ENCODE measurements at regions not wholly inside any gene's neighbourhood (a gene's known extent, or its start where the extent isn't known, plus 50 kb on each side); places are given as distances from the start of the nearest gene placed in this dataset.

DNA sequence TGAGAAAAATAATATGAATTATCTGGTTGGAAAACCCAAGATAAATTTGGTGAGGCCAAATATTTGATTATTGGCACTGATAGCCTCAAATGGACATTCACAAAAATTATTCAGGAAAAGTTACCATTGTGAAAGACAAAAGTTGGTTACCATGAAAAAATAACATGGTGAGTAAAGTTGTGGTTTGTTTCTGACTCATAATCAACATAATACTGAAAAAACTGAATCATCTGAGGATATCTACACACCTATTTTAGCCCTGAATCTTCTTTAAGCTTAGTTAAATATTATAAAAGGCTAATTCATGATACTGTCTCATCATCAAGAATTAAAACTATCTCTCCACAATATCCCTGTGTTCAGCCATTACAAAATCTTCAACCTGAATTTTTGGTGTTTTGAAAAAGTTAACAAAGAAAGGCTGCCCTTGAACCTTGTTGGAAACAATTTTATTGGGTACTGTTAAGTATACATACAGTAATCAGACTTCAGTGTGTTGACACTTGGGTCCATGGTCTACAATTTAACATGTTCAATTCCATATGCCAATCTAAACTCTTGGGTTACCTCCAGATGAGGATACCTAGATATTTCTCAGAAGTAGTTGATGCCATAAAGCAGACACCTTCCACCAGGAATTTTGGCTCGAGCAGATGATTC, 607.5 kb upstream of the SLC39A10 start:
- no peak for DNase-seq (ENCODE audit: low spot score)

DNA sequence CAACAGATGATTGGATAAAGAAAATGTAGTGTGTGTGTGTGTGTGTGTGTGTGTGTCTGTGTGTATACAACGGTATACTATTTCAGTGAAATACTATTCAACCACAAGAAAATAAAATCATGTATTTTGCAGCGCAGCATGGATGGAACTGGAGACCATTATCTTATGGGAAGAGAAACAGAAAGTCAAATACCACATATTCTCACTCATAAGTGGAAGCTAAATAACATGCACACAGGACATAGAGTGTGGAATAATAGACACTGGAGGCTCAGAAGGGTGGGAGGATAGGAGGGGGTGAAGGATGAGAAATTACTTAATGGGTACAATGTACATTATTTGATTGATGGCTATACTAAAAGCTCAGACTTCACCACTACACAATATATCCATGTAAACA, 609.1 kb upstream of the SLC39A10 start:
- DNase-seq (ENCODE audit: low spot score): no peak

DNA sequence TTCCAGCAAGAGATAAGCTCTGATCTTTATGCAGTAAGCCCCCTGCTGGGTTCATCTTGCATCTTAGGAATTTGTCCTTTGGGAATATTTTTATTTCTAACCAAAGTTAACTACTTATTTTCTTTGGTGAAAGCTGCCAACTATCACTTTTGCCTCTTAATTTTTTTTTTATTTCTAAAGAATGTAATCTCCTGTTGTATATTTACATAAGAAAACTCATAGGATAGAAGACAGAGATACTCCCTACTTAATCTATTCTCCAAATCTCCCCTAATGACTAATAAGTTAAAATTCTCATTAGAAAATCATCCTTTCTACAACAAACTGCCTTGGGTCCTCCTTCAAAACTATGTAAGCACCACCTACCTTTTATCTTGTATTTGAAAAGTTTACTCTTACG, 612.2 kb upstream of the SLC39A10 start:
- no peak for DNase-seq (ENCODE audit: low spot score)

DNA sequence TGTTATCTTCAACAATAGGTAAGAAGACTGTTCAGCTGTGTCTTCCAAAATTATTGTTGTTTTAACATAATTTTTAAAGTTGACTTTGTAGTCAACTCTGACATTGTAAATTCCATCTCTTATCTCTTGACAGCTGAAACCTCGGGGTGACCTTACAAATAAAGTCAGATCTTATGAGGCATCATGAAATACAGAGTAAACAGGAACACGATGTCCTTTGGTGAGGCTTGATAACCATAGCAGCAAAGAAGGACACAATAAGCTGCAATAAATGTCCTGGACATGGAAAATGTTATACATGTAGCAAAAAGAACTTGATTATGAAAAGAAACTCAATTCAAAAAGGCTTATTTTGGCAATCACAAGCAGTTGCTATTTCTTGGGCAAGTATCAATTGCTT, 618.9 kb upstream of the SLC39A10 start:
- DNase-seq (ENCODE audit: low spot score): no peak

DNA sequence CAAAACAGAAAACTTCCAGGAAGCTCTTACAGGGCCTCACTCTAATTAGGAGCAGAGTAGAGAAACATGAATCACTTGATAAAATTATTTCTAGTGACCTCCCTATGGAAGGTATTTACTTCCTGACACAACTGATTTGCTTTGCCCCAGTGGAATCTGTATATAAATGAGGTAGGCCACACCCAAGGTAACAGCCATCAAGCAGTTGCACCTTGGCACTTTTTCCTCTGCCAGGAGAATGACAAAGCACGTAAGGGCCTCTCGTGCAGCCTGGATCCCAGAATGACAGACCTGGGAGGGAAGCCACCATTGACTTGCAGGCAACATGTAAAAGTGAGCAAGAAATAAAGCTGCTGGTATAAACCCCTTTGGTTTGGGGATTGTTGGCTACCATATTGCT, 620.0 kb upstream of the SLC39A10 start:
- DNase-seq (ENCODE audit: low spot score): no peak

DNA sequence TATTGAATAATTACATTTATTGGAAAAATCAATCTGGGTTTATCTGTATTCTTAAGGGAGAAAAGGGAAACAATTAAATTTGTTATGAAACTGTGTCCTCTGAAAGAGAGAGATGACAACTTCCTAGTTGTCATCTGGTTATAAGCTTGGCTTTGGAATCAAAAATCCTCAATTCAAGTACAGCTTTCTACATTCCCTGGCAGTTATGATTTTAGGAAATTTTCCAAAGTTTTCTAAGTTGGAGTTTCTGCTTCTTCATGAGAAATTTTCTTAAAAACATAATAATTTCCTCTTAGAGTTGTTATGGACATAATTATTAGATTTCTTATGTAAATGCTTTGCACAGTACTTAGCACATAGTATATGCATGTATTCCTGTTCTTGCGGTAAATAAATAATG, 625.6 kb upstream of the SLC39A10 start:
- no peak for DNase-seq (ENCODE audit: low spot score)

DNA sequence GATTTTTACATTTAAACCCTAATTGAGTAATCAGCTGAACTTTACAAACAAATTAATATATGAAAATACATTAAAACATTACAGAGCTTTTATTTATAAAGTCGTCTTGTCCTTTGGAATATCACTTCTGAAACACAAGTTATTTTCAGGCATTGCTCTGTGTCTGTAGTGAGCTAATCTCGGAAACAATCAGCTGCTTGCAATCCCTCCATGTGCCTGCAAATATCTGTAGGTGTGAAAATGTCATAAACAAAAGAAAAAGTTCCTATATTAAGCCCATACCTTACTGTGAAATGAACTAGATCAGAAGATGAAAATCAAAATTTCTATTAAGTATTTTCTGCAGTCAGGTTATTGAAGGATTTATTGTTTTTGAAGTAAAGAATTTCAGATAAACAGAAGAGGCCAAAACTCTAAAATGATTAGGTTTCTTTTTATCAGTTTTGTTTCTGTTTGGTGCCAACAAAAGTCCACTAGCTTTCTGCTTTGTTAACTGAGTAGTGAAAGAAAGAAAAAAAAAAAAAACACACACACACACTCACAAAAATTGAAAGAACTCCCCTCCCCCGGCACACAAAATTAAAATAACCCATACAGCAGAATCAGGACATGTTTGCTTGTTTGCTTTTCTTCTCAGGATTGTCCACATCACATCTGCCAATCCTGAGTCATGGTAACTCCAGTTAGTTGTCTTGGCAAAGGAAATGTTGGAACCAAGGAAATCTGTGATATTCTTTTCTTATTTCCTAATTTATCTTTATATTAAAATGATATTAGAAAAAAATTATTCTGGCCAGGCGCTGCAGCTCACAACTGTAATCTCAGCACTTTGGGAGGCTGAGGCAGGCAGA, 627.0 kb upstream of the SLC39A10 start:
- DNase-seq (ENCODE audit: low spot score): no peak

DNA sequence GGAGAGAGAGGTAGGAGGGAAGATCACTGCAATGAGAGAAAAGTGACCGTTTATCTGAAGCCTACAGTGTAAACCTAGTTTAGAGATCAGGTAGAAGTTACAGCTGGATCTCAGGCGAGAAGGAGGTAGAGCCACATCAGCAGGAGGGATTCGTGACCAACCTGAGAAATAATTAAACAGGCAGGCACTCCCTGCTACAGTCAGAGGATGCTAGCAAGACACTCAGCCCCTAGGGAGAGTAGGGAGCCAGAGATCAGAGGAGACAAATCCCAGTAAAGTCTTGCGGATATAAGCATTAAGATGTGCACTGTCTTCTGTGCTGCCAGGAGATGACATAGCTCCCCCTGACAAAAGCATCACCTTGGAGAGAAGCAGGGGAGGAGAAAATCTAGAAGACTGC, 629.1 kb upstream of the SLC39A10 start:
- no peak for DNase-seq (ENCODE audit: low spot score)

DNA sequence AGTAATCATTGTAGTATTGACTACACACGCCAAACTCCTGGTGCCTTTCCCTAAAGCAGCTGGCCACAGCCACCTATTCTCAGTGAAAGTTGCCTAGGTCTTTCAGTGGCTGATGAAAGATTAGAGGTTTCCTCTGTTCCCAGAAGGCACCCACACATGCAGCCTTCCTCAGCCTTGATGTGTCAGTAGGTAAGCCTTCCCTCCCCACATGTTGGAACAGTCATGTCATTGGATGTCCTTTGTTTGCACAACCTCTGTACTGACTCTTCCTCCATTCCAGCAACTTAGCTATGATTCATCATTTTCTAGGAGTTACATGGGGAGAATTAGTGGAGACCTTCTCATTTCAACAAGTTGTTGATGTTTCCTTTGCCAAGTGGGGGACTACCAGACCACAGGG, 630.8 kb upstream of the SLC39A10 start:
- DNase-seq (ENCODE audit: low spot score): no peak

DNA sequence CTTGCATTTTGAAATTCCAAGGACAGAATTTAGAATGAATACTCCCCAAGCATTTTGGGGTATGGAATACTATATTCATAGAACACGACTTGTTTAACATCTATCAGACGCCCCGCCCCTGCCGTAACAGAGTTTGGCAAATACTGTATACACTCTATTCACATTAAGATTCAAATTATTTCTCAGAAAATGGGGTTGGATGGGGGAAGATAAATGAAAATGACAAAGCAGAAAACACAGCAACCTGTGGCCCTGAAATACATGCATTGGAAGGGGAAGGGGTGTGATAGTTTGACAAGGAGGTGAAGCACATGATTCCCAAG, 634.6 kb upstream of the SLC39A10 start:
- DNase-seq (ENCODE audit: low spot score): no peak

DNA sequence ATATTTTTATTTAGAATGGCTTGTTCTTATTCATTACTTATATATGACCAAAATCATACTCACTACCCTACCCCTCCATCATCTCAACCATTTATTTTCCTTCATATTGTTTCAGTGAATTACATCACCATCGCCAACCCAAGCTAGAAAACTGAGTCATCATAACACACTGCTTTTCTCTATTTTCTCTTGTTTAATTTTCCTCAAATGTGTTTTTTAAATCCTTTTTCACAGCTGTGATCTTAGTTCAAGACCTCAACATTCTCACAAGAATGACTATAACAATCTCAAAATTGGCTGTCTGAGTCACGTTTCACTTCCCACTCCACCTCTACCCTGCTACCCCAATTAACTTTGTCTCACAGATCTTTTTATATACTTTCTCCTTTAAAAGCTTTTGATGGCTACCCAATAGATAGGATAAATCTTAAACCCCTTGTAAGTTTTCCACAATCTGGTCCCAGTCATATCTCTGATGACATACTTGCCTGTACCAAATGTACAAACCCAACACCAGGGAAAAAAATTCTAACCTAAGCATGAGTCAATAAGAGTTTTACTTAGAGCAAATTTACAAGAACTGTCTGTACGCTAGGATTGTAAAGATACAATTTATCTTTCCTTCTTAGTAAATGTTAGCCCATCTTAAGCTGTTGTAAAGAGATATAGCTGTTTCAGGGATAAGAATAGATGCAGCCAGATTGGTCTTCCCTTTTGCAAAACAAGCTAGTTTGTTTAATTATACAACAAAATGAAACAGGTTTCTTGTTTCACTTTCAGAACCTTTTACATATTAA, 635.1 kb upstream of the SLC39A10 start:
- no peak for DNase-seq (ENCODE audit: low spot score)

DNA sequence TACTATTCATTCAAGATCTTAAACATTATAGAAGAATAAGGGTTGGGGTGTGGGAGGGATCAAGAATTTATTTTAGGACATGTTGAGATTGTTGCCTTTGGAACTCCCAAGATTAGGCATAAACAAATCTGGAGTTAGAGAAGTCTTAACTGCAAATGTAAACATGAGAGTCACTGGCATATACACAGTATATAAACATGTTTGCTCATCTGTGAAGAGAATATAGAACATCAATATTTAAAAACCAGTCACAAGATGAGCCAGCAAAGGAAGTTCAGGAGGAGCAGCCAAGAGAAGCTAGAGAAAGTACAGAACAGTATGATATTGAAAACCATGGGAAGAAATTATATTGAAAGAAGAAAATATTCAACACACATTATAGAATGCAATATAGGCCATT, 638.6 kb upstream of the SLC39A10 start:
- DNase-seq (ENCODE audit: low spot score): no peak

DNA sequence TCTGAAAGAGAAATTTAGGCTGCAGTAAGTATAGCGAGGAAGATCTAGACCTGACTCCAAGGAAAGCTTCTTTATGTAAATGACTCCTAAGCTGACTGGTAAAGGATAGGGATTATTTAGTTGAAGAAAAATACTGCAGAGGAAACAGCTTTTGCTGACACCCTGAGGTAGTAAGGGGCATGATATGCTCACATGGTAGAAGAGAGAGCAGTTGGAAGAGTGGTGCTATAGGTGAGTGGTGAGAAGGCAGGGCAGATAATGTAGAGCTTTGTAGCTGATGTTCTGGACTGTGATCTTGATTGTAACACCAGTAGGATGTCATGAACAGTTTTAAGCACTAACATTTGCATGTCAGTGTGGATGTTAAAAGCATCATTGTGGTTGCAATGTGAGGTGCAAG, 639.1 kb upstream of the SLC39A10 start:
- no peak for DNase-seq (ENCODE audit: low spot score)

DNA sequence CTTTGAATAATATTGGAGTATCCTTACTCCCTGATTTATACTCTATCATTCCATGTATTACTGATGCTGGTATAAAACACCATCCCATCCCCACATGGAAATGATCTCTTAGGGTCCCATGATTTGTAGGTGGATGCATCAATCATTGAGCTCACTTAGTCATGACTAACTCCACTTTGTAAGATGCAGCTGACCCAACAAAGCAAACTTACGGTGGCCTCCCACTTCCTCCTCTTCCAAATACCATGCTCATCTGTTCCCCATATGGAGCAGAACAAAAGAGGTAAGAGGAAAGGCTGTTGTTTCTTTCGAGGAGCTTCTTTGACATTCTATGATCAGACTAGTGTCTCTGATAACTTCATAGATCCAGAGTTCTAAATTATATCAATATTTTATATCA, 640.2 kb upstream of the SLC39A10 start:
- no peak for DNase-seq (ENCODE audit: low spot score)

DNA sequence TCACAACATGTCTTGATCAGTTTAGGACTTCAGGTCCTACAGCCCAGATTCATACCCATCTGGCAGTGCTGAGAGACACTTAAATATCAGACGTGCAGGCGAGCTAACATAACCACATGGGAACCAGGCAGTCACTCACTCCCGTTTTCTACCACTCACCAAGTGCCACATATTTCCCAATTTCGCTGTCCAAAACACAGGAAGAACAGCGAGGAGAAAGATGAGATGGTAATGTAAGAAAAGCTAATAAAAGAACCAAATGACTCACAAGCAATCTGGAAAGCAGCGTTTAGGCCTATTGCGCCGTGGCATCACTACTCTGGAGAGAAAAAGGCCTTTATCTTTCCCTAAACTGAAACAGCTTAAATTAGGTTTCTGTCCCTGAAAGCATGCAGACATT, 647.8 kb upstream of the SLC39A10 start:
- no peak for DNase-seq (ENCODE audit: low spot score)

DNA sequence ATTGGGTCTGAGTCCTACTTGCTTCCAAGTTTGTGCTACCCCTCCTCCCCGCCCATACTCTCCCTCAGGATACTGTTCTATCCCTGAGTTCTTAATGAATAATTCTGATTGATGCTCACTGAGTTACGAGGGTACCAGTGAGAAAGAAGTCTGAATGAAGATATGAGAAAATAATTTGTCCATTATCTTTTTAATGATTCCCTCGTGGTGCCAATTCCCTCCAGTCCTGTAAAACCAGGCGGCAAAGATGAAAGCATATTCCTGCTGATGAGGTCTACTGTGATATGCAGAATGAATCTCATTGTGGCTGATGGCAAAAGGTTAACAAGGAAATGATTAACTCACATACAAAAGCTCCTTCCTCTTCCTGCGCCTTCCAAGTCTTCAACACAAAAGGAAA, 650.2 kb upstream of the SLC39A10 start:
- DNase-seq (ENCODE audit: low spot score): no peak

DNA sequence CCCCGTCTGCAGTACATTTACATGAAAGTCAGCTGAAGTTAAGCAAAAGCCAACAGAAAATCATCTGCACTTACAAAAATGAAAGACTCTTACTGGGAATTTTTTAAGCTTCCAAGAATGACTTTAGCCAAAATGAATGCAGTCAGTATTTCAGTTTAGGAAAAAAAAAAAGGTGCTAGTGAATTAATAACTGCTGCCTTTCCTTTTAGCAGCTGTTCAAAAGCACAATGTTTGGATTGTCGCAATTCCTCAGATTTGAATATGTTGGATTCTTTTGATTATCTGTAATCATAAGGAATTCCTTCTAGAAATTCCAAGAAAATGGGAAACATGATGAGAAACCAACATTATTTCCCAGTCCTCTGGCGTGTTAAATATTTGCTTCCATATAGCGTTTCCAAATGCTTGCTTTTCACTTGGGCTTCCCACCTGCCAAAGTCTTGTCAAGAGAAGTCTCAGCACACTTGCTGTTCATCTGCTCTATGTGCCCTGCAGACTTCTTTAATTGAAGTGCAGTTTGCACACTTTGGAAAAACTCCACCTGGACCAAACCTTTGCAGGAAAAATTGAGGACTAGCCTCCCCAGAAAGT, 653.0 kb upstream of the SLC39A10 start:
- DNase-seq (ENCODE audit: low spot score): no peak

DNA sequence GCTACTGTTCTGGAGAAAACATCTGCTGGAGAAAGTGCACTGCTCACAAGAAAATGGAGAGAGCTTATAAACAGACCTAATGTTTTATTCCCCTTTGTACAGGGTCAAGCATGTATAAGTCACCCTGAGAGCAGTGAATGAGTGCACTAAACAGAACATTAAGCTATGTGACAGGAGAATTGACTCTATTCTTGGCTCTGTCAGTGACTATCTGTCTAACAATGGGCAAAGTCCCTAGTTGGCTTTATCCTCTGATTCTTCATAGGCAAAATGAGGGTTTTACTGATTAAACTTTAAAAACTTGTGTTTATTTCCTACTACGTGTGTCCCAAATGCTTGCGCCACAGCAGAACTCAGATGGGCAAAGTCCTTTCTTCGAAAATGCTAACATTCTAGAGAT, 655.1 kb upstream of the SLC39A10 start:
- DNase-seq (ENCODE audit: low spot score): no peak

DNA sequence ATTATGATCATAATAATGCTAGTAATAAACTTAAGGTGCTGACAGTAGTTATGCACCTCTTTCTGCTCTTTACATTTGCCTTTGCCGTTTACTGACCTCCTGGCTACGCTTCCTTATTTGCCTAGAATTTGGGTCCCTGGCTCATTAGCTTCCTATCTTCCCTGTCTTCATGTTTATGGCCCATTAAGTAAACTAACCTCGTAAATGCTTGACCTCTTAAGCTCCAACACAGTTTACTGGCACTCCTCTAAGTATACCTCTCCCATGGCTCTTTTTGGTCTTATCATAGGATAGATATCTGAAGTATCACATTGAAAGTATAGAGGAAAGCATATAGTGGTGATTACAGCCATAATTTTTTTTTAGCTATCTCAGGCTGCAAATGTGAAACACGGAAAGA, 657.3 kb upstream of the SLC39A10 start:
- DNase-seq (ENCODE audit: low spot score): no peak

DNA sequence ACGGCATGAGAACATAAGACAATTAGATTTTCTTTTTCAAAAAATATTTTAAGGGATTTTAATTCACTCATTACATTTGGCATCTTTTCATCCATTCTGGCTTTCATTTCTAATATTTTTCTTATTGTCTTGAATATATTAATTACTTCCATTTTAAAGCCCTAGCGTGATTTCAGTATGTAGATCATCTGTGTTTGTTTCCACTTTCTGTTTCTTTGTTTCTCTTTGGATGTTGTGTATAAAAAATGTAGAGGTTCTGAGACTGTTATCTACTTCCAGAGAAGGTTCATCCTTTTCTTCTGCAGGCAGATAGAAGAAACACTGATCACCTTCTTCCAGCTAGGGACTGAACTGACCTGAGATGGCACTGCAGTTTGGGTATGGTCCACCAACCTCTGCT, 664.4 kb upstream of the SLC39A10 start:
- DNase-seq (ENCODE audit: low spot score): no peak

DNA sequence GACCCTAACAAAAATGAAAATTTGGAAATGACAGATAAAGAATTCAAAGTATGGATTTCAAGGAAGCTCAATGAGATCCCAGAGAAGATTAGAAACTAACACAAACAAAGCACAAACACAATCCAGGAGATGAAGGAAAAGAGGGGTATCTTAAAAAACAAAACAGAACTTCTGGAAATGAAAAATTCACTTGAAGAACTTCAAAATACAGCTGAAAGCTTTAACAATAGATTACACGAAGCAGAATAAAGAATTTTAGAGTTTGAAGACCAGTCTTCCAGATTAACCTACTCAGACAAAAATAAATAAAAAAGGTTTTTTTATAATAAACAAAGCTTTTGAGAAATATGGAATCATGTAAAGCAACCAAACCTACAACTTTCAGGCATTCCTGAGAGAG, 671.8 kb upstream of the SLC39A10 start:
- DNase-seq (ENCODE audit: low spot score): no peak

DNA sequence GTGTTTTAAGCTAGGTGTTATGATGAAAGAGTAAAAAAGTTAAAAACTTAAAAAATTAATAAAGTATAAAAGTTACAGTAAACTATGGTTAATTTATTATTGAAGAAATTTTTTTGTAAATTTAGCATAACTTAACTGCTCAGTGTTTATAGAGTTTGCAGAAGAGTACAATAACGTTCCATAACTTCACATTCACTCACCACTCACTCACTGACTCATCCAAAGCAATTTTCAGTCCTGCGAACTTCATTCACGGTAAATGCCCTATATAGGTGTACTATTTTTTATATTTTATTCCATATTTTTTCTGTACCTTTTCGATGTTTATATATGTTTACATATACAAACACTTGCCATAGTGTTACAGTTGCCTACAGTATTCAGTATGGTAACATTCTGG, 694.8 kb upstream of the SLC39A10 start:
- no peak for DNase-seq (ENCODE audit: low spot score)

DNA sequence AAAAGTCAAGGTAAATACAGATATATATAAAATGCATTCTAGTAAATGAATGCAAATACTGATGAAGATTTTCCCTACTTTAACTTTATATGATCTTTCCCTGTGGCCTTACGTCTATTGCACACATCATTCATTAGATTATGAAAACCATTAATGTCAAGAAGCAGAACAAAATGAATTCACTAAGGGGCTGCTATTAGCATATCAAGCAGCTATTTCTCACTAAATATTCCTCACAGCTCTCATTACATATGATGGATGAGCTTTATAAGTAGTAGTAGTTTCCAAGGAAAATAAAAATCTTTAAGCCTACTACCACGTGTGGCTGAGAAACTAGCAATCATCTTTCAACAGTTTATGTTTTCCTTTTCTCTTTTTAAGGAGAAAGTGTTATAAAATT, 702.8 kb upstream of the SLC39A10 start:
- DNase-seq (ENCODE audit: low spot score): no peak

Data from germinal center (tissue), 1 donor.